ENCODE measurements at regions not wholly inside any gene's neighbourhood (a gene's known extent, or its start where the extent isn't known, plus 50 kb on each side); places are given as distances from the start of the nearest gene placed in this dataset.
"Not testable (repeated sequence)": the region's sequence is repeated elsewhere in the genome, so short reads cannot be mapped to it uniquely, and the experiment has no call there.

DNA sequence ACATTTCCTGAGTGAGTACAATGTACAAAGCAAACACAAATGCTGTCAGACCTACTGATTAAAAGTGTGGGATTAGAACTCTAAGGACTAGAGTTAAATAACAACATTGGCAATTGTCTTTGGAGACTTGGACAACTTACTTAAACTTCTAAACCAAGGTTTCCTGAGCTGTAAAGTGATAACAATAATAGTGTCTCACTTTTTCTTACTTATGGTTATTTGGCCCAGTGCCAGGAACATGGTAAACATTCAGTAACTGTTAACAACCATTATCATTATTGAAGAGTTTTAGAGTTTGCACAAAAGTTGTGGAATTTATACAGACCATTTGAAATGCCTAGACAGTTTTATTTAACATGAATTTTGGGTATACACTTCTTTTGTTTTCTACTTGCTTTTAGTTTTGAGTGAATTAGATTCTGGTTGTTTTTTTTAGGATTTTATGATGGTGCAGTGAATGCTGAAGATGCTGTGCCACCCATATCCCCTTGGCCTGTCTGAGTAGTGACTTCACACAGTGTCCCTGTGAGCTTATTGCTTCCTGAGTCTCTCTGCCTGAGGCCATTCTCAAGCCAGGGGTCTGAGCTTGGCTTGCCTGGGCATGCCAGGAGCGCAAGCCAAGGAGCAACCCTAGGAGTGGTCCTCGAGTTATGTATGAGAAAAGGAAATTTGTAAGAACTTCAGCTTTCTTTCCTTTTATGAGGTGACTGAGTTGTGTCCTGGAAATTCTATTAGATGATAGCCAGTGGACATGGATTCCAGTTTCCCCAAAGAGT is 932.8 kb downstream of the TTLL7 start:
- no peaks in the 10 kb centered on the region for H3K27me3 Mint-ChIP-seq (ENCODE audit: low read depth)
- H3K4me1 Mint-ChIP-seq (ENCODE audit: low read depth): peaks cover 3% of the 10 kb centered on the region
- H3K27ac Mint-ChIP-seq: no peak overlapping the region
- H3K9me3 Mint-ChIP-seq: no peaks in the 10 kb centered on the region
- H3K36me3 Mint-ChIP-seq (ENCODE audit: low read depth): no peaks in the 10 kb centered on the region
- DNase-seq (ENCODE audit: low spot score): no peak
- no peak overlapping the region for H3K4me3 Mint-ChIP-seq

DNA sequence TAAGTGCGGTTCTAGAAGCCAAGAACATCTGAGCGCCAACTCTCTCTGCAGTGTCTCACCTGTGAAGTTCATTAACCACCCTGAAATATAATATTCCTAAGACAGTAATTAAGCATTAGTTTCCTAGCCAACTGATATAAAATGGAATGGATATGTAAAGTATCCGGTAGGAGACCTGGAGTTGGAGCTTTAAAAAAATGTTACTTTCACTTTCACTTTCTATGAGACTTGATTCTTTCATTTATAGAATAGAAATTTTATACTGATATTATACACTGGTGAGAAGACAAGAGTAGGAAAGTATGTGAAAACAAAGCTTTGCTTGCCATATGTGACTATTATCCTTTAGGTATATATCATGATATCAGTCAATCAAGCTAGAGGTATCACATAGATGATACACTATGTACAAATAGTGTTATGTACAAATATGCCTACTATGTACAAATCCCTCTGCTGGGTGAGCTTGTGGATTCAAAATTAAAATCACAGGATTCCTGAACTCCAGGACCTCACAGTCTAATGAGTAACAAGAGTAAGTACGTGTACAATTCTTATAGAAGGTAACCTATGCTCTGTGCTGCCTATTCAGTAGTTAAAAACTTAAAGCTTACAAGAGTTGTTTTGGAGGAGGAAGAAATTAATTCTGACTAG is 934.2 kb downstream of the TTLL7 start:
- no peaks in the 10 kb centered on the region for H3K9me3 Mint-ChIP-seq
- no peak for DNase-seq (ENCODE audit: low spot score)
- no peak overlapping the region for H3K27ac Mint-ChIP-seq
- peaks cover 3% of the 10 kb centered on the region for H3K4me1 Mint-ChIP-seq (ENCODE audit: low read depth)
- H3K4me3 Mint-ChIP-seq: no peak overlapping the region
- no peaks in the 10 kb centered on the region for H3K36me3 Mint-ChIP-seq (ENCODE audit: low read depth)
- no peaks in the 10 kb centered on the region for H3K27me3 Mint-ChIP-seq (ENCODE audit: low read depth)

DNA sequence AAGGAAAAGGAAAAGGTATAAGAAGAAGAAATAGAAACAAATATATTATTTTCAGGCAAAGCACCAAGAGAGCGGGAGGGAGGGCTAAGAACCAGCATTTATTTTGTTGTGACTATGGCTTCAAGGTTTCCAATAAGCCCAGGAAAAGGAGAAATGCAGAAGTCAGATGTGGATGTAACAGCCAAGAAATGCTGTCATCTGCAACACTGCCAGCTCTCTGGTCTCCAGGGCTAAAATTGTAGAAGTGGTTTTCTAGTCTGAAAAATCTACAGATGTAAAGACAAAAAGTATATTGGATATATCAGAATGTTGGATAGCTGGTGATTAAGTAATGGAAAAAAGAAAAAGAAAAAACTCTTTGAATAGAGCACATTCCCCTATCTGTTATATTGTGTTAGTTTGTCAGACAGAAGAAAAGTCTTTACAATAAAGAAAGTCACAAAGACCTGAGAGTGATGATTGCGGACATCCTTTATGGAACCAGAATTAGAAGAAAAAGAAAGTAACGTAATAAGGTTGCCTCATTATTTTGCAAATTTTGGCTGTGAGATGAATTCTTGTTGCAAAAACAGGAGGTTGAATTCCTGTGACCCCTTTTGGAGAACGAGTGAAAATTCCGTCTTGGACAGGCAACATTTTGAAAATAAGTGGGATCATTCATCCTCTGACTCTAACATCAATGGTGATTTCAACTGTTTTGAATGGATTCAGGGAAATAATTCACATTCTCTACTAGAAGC is 938.1 kb downstream of the TTLL7 start:
- H3K27ac Mint-ChIP-seq: no peak overlapping the region
- H3K4me1 Mint-ChIP-seq (ENCODE audit: low read depth): peaks cover 3% of the 10 kb centered on the region
- H3K4me3 Mint-ChIP-seq: no peak overlapping the region
- no peaks in the 10 kb centered on the region for H3K9me3 Mint-ChIP-seq
- H3K27me3 Mint-ChIP-seq (ENCODE audit: low read depth): no peaks in the 10 kb centered on the region
- DNase-seq (ENCODE audit: low spot score): no peak
- no peaks in the 10 kb centered on the region for H3K36me3 Mint-ChIP-seq (ENCODE audit: low read depth)

DNA sequence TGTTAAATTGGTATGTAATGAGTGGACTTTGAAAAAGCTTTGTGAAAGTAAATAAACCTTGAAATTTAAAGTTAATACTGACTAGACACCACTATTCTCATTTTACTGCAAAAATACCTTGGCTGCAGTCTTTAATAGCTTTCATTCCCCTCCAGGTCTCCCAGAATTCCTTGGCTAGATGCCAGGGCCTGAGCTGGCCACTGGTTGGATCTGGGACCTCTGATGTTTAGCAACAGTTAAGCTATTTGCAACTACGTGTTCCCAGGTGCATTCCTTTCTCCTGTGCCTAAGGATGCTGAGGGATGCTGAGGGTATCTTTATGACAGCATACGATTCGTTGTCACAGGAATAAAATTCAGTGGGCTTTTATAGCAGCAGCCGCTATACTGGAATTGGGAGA is 938.7 kb downstream of the TTLL7 start:
- Mint-ChIP-seq H3K9me3 (no peaks in the 10 kb centered on the region), H3K36me3 (ENCODE audit: low read depth) (no peaks in the 10 kb centered on the region), H3K27ac (no peak overlapping the region), H3K4me1 (ENCODE audit: low read depth) (peaks cover 3% of the 10 kb centered on the region), H3K27me3 (ENCODE audit: low read depth) (no peaks in the 10 kb centered on the region), H3K4me3 (no peak overlapping the region)
- no peak for DNase-seq (ENCODE audit: low spot score)

DNA sequence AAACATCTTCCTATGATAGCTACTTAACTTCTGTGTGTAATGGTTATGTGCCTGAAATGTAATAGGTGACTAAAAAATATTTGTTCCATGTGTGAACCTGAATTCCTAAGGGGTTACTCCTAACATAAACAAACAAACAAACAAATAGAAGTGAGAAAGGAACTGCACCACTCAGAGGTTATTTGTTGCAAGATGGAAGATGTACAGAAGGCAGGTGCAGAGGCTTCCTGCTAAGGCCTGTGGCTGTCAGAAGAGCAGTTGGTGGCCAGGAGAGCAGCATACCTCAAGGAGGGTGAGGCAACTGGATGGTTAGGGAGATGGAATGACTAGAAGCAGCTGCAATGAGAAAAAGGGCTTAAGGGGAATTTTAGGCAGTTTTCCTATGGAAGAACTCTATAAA is 940.6 kb downstream of the TTLL7 start:
- no peak overlapping the region for H3K4me3 Mint-ChIP-seq
- no peaks in the 10 kb centered on the region for H3K9me3 Mint-ChIP-seq
- H3K36me3 Mint-ChIP-seq (ENCODE audit: low read depth): no peaks in the 10 kb centered on the region
- DNase-seq (ENCODE audit: low spot score): no peak
- H3K4me1 Mint-ChIP-seq (ENCODE audit: low read depth): no peaks in the 10 kb centered on the region
- H3K27ac Mint-ChIP-seq: no peak overlapping the region
- no peaks in the 10 kb centered on the region for H3K27me3 Mint-ChIP-seq (ENCODE audit: low read depth)

DNA sequence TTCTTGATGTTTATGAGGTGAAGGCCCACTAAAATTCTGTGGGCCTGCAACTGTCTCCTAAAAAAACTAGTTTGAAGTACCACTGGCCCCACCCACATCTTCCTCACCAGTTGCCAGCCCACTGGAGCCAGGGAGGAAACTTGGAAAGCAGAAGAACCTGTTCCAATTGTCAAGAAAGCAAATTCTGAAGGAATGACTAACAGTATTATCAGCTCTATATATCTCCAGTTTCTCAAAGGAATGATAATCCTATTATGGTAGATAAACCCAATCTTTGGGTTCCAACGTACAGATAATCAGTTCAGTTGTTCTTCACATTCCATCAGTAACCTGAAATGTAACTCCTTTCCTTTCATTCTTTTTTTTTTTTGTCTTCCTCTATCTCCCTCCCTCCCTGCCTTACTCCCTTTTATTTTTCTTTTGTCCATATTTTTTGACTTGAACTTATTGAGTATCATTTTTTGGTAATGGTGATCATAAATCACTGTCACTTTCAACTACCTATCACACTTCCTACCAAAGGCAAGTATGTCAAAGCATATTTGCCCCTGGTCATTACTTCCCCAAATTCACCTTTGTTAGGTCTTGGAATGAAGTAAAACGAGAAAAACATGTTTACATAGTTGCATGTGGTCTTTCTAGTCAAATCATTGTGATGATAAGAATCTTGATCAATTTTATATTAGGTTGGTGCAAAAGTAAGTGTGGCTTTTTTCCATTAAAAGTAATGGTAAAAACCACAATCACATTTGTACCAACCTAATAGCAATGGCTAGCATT is 943.4 kb downstream of the TTLL7 start:
- H3K27ac Mint-ChIP-seq: no peak overlapping the region
- no peaks in the 10 kb centered on the region for H3K27me3 Mint-ChIP-seq (ENCODE audit: low read depth)
- no peaks in the 10 kb centered on the region for H3K36me3 Mint-ChIP-seq (ENCODE audit: low read depth)
- H3K4me3 Mint-ChIP-seq: no peak overlapping the region
- no peaks in the 10 kb centered on the region for H3K4me1 Mint-ChIP-seq (ENCODE audit: low read depth)
- DNase-seq (ENCODE audit: low spot score): no peak
- peaks cover 7% of the 10 kb centered on the region for H3K9me3 Mint-ChIP-seq

DNA sequence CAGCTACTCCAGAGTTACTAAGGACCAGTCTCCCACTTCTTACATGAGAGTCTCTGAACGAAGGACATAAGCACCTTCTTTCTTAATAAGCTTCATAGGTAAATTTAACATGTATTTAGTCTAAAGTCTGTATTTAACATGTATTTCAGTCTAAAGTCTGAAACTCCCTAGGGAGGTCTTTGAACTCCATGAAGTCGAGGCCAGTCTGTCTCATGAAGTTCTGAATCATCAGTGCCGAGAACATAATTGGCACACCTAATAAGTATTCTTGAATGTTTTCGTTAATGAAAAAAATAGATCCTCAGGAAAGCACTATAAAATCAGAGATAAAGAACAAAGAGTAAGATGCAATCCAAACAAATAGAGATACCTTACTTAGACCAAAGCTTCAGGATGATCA is 945.5 kb downstream of the TTLL7 start:
- no peak for DNase-seq (ENCODE audit: low spot score)
- no peaks in the 10 kb centered on the region for H3K27me3 Mint-ChIP-seq (ENCODE audit: low read depth)
- no peak overlapping the region for H3K27ac Mint-ChIP-seq
- no peaks in the 10 kb centered on the region for H3K4me1 Mint-ChIP-seq (ENCODE audit: low read depth)
- peaks cover 7% of the 10 kb centered on the region for H3K9me3 Mint-ChIP-seq
- no peaks in the 10 kb centered on the region for H3K36me3 Mint-ChIP-seq (ENCODE audit: low read depth)
- no peak overlapping the region for H3K4me3 Mint-ChIP-seq

DNA sequence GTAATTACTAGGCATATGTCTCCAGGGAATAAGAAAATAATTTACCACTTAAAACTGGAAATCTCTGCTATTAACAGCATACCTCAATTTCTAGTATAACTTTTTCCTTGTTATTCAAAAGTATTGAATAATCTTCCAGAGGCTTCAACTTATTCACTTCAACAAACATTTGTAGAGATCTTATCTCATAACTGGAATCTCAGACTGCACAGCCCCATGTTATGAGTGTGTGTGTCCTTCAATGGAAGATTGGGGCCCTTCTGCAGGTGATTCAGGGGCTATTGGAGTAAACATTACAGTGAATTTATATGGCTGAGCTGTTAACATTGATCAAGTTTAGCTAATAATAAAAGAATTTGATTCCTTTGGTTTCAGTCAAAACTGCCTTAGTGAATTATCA is 946.1 kb downstream of the TTLL7 start:
- no peak for DNase-seq (ENCODE audit: low spot score)
- Mint-ChIP-seq H3K27ac (no peak overlapping the region), H3K4me1 (ENCODE audit: low read depth) (no peaks in the 10 kb centered on the region), H3K9me3 (peaks cover 7% of the 10 kb centered on the region), H3K36me3 (ENCODE audit: low read depth) (no peaks in the 10 kb centered on the region), H3K4me3 (no peak overlapping the region), H3K27me3 (ENCODE audit: low read depth) (no peaks in the 10 kb centered on the region)

DNA sequence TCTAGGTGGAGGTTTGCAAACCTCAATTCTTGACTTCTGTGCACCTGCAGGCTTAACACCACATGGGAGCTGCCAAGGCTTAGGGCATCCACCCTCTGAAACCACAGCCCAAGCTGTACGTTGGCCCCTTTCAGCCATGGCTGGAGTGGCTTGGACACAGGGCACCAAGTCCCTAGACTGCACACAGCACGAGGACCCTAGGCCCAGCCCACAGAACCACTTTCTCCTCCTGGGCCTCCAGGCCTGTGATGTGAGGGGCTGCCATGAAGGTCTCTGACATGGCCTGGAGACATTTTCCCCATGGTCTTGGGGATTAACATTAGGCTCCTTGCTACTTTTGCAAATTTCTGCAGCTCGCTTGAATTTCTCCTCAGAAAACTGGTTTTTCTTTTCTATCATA is 947.9 kb downstream of the TTLL7 start:
- H3K4me3 Mint-ChIP-seq; H3K9me3 Mint-ChIP-seq; H3K36me3 Mint-ChIP-seq (ENCODE audit: low read depth); H3K27ac Mint-ChIP-seq; H3K4me1 Mint-ChIP-seq (ENCODE audit: low read depth); H3K27me3 Mint-ChIP-seq (ENCODE audit: low read depth); DNase-seq (ENCODE audit: low spot score): not testable (repeated sequence)

DNA sequence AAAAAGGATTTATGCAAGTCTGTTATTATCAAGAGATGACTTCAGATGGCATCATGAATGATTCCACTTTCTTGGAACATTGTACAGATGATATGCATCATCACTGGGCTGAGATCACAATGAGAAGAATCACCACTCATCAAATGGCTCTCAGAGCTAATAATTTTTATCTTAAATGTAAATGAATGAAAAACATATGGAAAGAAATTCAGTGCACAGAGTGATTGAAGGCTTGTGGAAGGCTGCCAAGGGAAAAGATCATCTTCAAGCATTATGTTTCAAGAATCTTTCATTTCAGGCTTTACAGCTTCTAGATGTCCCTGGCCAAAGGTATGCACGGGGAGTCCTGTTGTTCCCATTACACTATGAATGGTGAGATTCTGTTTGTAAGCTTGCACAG is 955.7 kb downstream of the TTLL7 start:
- H3K27me3 Mint-ChIP-seq (ENCODE audit: low read depth): no peaks in the 10 kb centered on the region
- H3K4me3 Mint-ChIP-seq: no peak overlapping the region
- no peaks in the 10 kb centered on the region for H3K4me1 Mint-ChIP-seq (ENCODE audit: low read depth)
- H3K27ac Mint-ChIP-seq: no peak overlapping the region
- DNase-seq (ENCODE audit: low spot score): no peak
- H3K9me3 Mint-ChIP-seq: no peaks in the 10 kb centered on the region
- no peaks in the 10 kb centered on the region for H3K36me3 Mint-ChIP-seq (ENCODE audit: low read depth)

DNA sequence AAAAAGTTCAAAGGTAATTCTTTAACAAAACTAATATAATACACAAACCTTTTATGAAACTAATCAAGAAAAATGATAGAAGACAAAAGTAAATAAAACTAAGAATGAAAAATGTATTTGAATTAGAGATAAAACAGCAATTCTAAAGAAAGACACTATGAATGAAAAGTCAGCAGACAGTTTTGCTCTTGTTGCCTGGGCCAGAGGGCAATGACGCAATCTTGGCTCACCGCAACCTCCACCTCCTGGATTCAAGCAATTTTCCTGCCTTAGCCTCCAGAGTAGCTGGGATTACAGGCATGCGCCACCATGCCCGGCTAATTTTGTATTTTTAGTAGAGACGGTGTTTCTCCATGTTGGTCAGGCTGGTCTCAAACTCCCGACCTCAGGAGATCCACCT is 959.8 kb downstream of the TTLL7 start:
- H3K36me3 Mint-ChIP-seq (ENCODE audit: low read depth); H3K27ac Mint-ChIP-seq; H3K9me3 Mint-ChIP-seq; H3K4me3 Mint-ChIP-seq; DNase-seq (ENCODE audit: low spot score); H3K27me3 Mint-ChIP-seq (ENCODE audit: low read depth); H3K4me1 Mint-ChIP-seq (ENCODE audit: low read depth): not testable (repeated sequence)

DNA sequence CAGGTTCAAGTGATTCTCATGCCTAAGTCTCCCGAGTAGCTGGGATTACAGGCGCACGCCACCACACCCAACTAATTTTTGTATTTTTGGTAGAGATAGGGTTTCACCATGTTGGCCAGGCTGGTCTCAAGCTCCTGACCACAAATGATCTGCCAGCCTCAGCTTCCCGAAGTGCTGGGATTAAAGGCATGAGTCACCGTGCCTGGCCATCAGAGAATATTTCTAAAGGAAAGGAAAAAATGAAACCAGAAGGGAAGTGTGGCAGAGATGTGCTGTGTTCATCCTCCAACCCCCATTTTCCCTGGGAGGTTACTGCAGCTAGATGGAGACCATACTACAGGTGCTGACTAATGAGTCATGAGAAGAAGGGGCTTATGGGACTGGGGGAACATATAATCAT is 964.1 kb downstream of the TTLL7 start:
- DNase-seq (ENCODE audit: low spot score): no peak
- Mint-ChIP-seq H3K4me1 (ENCODE audit: low read depth) (no peaks in the 10 kb centered on the region), H3K27me3 (ENCODE audit: low read depth) (no peaks in the 10 kb centered on the region), H3K36me3 (ENCODE audit: low read depth) (no peaks in the 10 kb centered on the region), H3K9me3 (peaks cover 8% of the 10 kb centered on the region), H3K4me3 (no peak overlapping the region), H3K27ac (no peak overlapping the region)

DNA sequence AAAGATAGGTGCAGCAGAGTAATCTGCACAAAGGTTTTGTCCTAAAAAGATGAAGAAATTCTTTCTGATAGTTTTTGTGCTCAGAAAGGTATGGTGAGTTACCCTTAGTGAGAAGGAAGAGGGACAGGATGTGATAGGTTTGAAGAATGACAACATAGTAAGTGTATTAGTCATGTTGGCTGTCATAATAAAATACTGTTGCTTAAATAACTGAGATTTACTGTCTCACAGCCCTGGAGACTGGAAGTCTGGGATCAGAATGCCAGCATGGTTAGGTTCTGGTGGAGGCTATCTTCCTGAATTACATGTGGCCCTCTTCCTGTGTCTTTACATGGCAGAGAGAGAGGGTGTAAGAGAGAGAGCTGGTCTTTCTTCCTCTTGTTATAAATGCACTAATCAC is 965.2 kb downstream of the TTLL7 start:
- H3K9me3 Mint-ChIP-seq: peaks cover 8% of the 10 kb centered on the region
- no peak for DNase-seq (ENCODE audit: low spot score)
- H3K27me3 Mint-ChIP-seq (ENCODE audit: low read depth): no peaks in the 10 kb centered on the region
- H3K27ac Mint-ChIP-seq: no peak overlapping the region
- H3K4me3 Mint-ChIP-seq: no peak overlapping the region
- no peaks in the 10 kb centered on the region for H3K4me1 Mint-ChIP-seq (ENCODE audit: low read depth)
- H3K36me3 Mint-ChIP-seq (ENCODE audit: low read depth): no peaks in the 10 kb centered on the region

DNA sequence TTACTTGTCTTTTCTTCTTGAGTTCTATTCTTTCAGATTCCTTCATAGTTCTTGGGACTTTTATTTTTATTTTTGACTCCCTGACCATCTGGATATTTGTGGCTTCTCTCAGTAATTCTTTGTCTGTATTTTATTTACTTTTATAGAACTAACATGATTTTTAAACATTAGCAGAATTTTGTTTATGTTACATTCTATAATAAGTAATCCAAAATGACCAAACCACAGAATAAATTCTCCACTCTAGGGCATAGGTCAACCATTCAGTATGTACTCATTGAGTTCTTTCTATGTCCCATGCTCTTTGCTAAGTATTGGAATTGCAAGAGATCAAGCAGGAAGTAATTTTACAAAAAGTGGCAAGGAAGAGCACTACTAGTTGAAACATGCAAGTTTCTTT is 969.0 kb downstream of the TTLL7 start:
- Mint-ChIP-seq H3K36me3 (ENCODE audit: low read depth) (no peaks in the 10 kb centered on the region), H3K4me1 (ENCODE audit: low read depth) (peaks cover 1% of the 10 kb centered on the region), H3K27ac (no peak overlapping the region), H3K4me3 (no peak overlapping the region), H3K27me3 (ENCODE audit: low read depth) (no peaks in the 10 kb centered on the region), H3K9me3 (peaks cover 5% of the 10 kb centered on the region)
- no peak for DNase-seq (ENCODE audit: low spot score)

Measured in T-helper 2 cell treated with Interferon-gamma antibody and Interleukin-4, amounts not matched to agents 5 μg/mL and 100 μg/mL, for 36 hours (primary cell).